Epithelial cell of proximal tubule (primary cell): ENCODE measurements at regions not wholly inside any gene's neighbourhood (a gene's known extent, or its start where the extent isn't known, plus 50 kb on each side); places are given as distances from the start of the nearest gene placed in this dataset.

Experiments
- DNase-seq: peaks from one replicate; pipeline ENCODE4 v3.0.0-alpha.2; 2011; ENCODE audit warnings: low read depth
- H3K4me3 ChIP-seq: 2 replicates; pipeline ENCODE4 v1.5.1; 2011; ENCODE audit warnings: low read depth, mild to moderate bottlenecking, low read length
- CTCF ChIP-seq: conservative IDR thresholded peaks from 2 replicates; pipeline ENCODE4 v1.5.1; 2012; ENCODE audit warnings: low read depth, mild to moderate bottlenecking, low read length

GRCh38 chr13:69495096-69495495 lies 612.5 kb upstream of the ATXN8OS start:
- no peak for DNase-seq
- no peak overlapping the region for H3K4me3 ChIP-seq
- no peak for TF ChIP-seq CTCF

GRCh38 chr13:69487576-69487975 lies 620.0 kb upstream of the ATXN8OS start:
- TF ChIP-seq CTCF, result no peak
- DNase-seq, result no peak
- H3K4me3 ChIP-seq, result no peak overlapping the region

- no peak for TF ChIP-seq CTCF
- DNase-seq, result no peak
These were observed 621.5 kb upstream of the ATXN8OS start for GRCh38 chr13:69485991-69486592.

GRCh38 chr13:69477451-69477850 lies 630.2 kb upstream of the ATXN8OS start:
- DNase-seq, result no peak
- H3K4me3 ChIP-seq, result no peak overlapping the region
- TF ChIP-seq CTCF, result no peak

More at GRCh38 chr13:69485991-69486592, 621.5 kb upstream of the ATXN8OS start:
- no peak overlapping the region for H3K4me3 ChIP-seq

GRCh38 chr13:69474011-69474685 lies 633.5 kb upstream of the ATXN8OS start:
- H3K4me3 ChIP-seq, result no peak overlapping the region
- DNase-seq, result no peak
- TF ChIP-seq CTCF, result no peak

GRCh38 chr13:69468624-69469023 lies 639.0 kb upstream of the ATXN8OS start:
- H3K4me3 ChIP-seq, result no peak overlapping the region
- TF ChIP-seq CTCF, result no peak
- DNase-seq, result no peak

- no peak overlapping the region for H3K4me3 ChIP-seq
- no peak for DNase-seq
- no peak for TF ChIP-seq CTCF
These were observed 646.2 kb upstream of the ATXN8OS start for GRCh38 chr13:69461397-69461796.
